NCI-H1417 treated with DMSO at 0.1 percent for 48 hours (cell line): ENCODE measurements at regions not wholly inside any gene's neighbourhood (a gene's known extent, or its start where the extent isn't known, plus 50 kb on each side); places are given as distances from the start of the nearest gene placed in this dataset.

ENCODE experiments used
- DNase-seq: peaks from one replicate; lab custom pipeline; 2025; lab: John Stamatoyannopoulos, UW

GRCh38 chr18:61618816-61619215 lies 274.0 kb downstream of the RNF152 start:
- DNase-seq = no peak

GRCh38 chr18:61616111-61616610 lies 276.6 kb downstream of the RNF152 start:
- no peak for DNase-seq

- DNase-seq = no peak
Observed at GRCh38 chr18:61612517-61612916, 279.3 kb downstream of the CDH20 start.

- no peak for DNase-seq
Observed at GRCh38 chr18:61609131-61609530, 275.9 kb downstream of the CDH20 start.

- no peak for DNase-seq
Observed at GRCh38 chr18:61608316-61608715, 275.1 kb downstream of the CDH20 start.

GRCh38 chr18:61607867-61608266 lies 274.6 kb downstream of the CDH20 start:
- no peak for DNase-seq

GRCh38 chr18:61606759-61607158 lies 273.5 kb downstream of the CDH20 start:
- no peak for DNase-seq

- DNase-seq = no peak
Observed at GRCh38 chr18:61606068-61606660, 272.9 kb downstream of the CDH20 start.

GRCh38 chr18:61605376-61606067 lies 272.3 kb downstream of the CDH20 start:
- DNase-seq = no peak
